Esophagus (tissue), 2 donors: ENCODE measurements at regions not wholly inside any gene's neighbourhood (a gene's known extent, or its start where the extent isn't known, plus 50 kb on each side); places are given as distances from the start of the nearest gene placed in this dataset.

Experiments used
- H3K27ac ChIP-seq, 2 donors: one replicate each; pipeline ENCODE4 v1.5.1; 2013; ENCODE audit warnings: low read depth in 2 of 2, mild to moderate bottlenecking in 2 of 2, inconsistent platforms in 1 of 2, low read length in 1 of 2, moderate library complexity in 1 of 2
- H3K27me3 ChIP-seq, 2 donors: one replicate each; pipeline ENCODE4 v1.6.1; 2013; ENCODE audit warnings: low read length in 2 of 2, control low read depth in 1 of 2, mild to moderate bottlenecking in 1 of 2; ENCODE audit not compliant: insufficient read depth in 2 of 2, control insufficient read depth in 1 of 2
- H3K36me3 ChIP-seq, 2 donors: one replicate each; pipeline ENCODE4 v1.6.1; 2013; ENCODE audit warnings: low read length in 1 of 2; ENCODE audit not compliant: control insufficient read depth in 2 of 2, insufficient read depth in 2 of 2
- H3K4me1 ChIP-seq, 2 donors: one replicate each; pipeline ENCODE4 v1.6.1; 2013; ENCODE audit warnings: low read length in 1 of 2; ENCODE audit not compliant: control insufficient read depth in 2 of 2, insufficient read depth in 2 of 2
- H3K4me3 ChIP-seq, 2 donors: one replicate each; pipeline ENCODE4 v1.5.1; 2013; ENCODE audit warnings: low read length in 2 of 2, mild to moderate bottlenecking in 2 of 2, low read depth in 1 of 2, moderate library complexity in 1 of 2
- H3K9me3 ChIP-seq, 2 donors: one replicate each; pipeline ENCODE4 v1.6.1; 2013; ENCODE audit warnings: mild to moderate bottlenecking in 2 of 2, low read depth in 1 of 2, low read length in 1 of 2, moderate library complexity in 1 of 2; ENCODE audit not compliant: control insufficient read depth in 2 of 2, insufficient read depth in 1 of 2
- WGBS, 2 donors: extraction: QIAGEN DNeasy Blood & Tissue Kit; methylation state at CpG; one replicate each; pipeline ENCODE4 v1.1.7; 2013; 5-methylcytosine and 5-hydroxymethylcytosine counted together
- donor health status: healthy with polysubstance abuse.
- donor health status: Bipolar disorder and iron deficiency.

DNA sequence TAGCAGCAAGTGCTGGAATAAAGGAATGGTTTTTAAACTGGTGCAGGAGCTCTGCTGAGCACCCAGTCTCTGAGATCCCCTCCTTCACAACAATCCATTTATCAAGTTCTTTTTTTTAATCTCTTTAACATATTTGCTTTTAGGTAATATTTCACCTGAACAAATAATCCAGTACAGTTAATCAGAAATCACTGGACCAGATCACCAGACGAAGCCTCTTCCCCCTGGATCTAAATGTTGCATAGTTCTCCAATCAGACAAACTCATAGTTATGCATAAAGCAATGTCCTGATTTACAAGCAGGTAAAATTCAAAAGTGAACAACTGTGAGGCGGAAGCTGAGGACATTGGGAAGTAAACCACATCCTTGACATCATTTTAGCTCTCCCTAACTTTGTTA lies 657.7 kb upstream of the RORB start:
- Histone ChIP-seq H3K9me3 (no peaks in the 10 kb centered on the region), H3K36me3 (no peaks in the 10 kb centered on the region), H3K4me3 (no peak overlapping the region), H3K27ac (no peak overlapping the region), H3K27me3 (no peaks in the 10 kb centered on the region), H3K4me1 (no peaks in the 10 kb centered on the region)
- WGBS, 2 donors: 70 to 74% methylated on average over 2 of the region's 2 CpGs

DNA sequence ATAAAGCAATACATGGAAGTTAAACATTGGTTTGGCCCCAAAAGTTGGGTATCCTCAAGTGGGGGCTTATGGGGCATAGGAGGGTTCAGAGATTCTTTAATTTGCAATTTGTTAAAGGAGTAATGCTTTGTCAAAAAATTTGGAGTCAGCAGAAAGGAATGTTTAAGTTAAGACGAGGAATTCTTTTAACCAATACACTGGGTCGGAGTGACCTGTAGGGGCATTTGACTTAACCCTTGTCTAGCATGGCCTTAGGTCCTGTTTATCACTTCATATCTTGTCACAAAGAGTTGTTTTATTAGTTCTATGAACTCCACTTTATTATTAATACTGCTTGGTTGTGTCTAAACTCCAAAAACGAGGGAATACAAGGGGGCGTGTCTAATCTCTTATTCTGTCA lies 656.1 kb upstream of the RORB start:
- no peaks in the 10 kb centered on the region for H3K4me1 ChIP-seq
- H3K27me3 ChIP-seq: no peaks in the 10 kb centered on the region
- no peak overlapping the region for H3K4me3 ChIP-seq
- no peak overlapping the region for H3K27ac ChIP-seq
- H3K36me3 ChIP-seq: no peaks in the 10 kb centered on the region
- H3K9me3 ChIP-seq: no peaks in the 10 kb centered on the region
- WGBS, 2 donors: 71 to 74% methylated on average over 4 of the region's 4 CpGs

DNA sequence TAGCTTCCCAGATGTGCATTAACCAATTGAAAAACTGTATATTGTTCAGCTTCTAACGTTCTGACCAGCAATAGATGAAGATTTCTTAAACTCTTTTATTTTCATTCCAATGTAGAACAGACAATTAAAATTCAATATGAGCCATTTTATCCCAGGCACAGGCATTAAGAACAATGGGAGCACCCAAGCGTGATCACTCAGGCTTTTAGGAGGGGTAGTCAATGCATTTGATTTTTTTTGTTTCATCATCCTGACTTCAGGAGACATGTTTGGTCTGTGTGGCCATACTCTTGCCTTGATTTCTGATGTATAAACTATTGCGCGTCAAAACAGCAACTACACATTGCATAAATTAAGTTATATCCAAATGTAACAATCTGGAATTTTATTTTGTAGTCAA lies 653.0 kb upstream of the RORB start:
- Histone ChIP-seq H3K27me3 (no peaks in the 10 kb centered on the region), H3K27ac (no peak overlapping the region), H3K4me1 (no peaks in the 10 kb centered on the region), H3K9me3 (no peaks in the 10 kb centered on the region), H3K36me3 (no peaks in the 10 kb centered on the region), H3K4me3 (no peak overlapping the region)
- 79 to 80% methylated on average over 4 of the region's 4 CpGs for WGBS, 2 donors

DNA sequence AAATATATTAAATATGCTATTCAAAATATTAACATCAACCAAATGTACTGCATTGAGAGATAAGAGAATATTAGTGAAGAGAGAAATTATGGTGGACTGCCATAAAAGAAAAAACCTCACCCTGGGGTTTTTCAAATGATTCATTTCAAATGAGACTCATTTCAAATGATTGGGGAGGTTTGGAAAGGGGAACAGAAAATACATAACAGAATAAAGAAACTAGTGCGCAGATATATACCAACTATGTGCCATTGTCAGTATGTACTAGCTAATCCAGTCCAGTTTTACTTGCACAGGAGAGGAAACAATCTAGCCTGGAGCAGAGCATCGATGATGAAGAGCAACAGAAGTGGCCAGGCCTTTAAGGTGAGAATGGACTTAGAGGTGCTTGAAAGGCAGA lies 651.6 kb upstream of the RORB start:
- Histone ChIP-seq H3K4me3 (no peak overlapping the region), H3K27ac (no peak overlapping the region), H3K36me3 (no peaks in the 10 kb centered on the region), H3K27me3 (no peaks in the 10 kb centered on the region), H3K4me1 (no peaks in the 10 kb centered on the region), H3K9me3 (no peaks in the 10 kb centered on the region)
- 83 to 90% methylated on average over 2 of the region's 2 CpGs for WGBS, 2 donors

DNA sequence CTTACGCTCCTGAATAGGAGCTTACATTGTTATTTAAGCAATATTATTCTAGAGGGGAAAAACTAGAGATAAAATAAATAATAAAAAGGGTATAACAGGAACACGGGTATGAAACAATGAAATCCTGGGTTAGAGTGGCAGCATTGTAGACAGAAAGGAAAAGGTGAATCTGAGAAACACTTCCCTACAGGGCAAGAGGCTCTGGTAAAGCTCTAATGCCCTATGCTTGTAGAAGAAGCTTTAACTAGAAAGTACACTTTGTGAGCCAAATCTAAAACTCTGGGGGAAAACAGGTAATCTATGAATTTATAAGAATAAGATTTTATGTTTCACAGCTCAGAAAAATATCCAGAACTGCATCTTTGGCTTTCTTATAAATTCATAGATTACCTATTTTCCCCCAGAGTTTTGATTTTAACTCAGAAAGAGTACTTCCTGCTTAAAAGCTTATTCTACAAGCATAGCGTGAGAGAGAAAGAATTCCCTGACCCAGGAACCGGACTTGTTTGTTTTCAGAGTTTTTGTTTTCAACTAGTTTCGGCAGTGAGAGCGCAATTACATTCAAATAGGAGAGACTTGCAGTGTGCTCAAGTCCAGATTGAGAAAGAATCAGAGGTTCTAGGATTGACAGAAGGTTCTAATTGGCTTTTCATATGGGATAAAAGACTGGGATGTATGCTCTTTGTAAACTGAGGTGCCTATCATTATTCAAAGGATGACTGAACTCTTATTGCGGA lies 651.0 kb upstream of the RORB start:
- H3K27me3 ChIP-seq: no peaks in the 10 kb centered on the region
- no peaks in the 10 kb centered on the region for H3K36me3 ChIP-seq
- no peak overlapping the region for H3K27ac ChIP-seq
- H3K4me3 ChIP-seq: no peak overlapping the region
- 67 to 74% methylated on average over 7 of the region's 7 CpGs for WGBS, 2 donors
- H3K9me3 ChIP-seq: no peaks in the 10 kb centered on the region
- no peaks in the 10 kb centered on the region for H3K4me1 ChIP-seq

DNA sequence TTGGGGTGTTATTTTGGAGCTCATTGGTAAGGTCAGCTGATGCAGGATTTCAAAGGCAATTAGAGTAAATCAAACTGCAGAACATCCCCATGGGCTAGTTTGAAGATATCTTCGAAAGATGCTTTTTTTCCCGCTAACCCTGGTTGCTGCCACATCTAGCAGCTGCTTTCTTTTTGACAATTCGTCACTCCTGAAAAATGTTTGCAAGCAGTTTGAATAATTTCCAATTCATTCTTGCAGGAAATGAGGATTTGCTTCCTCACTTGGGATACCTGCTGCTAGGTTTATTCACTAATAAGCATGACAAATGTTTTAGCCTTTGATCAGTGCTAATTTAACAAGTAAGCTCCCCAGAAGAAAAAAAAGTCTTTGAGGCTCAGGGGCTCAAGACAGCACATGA lies 649.6 kb upstream of the RORB start:
- H3K4me1 ChIP-seq: no peaks in the 10 kb centered on the region
- H3K4me3 ChIP-seq: no peak overlapping the region
- no peaks in the 10 kb centered on the region for H3K36me3 ChIP-seq
- H3K27me3 ChIP-seq: no peaks in the 10 kb centered on the region
- no peak overlapping the region for H3K27ac ChIP-seq
- no peaks in the 10 kb centered on the region for H3K9me3 ChIP-seq
- WGBS, 2 donors: 24 to 33% methylated on average over 3 of the region's 3 CpGs

DNA sequence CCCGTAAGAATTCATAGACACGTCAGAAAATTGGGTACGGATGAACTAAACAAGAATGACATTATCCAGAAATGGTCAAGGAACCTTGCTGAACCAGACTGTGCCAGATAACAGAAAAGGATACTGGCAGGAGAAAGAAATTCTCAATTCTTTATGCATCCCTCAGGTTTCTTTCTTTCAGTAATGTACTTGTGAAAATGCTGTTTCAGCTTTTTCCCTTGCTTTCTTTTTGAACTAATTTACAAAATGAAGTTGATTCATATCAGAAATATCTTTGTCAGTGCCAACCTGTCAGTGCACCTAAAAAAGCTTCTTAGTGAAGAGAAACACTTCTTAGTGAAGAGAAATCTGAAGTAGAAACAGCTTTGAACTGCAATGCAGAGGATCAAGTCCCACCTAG lies 643.6 kb upstream of the RORB start:
- 83 to 90% methylated on average over 3 of the region's 3 CpGs for WGBS, 2 donors

DNA sequence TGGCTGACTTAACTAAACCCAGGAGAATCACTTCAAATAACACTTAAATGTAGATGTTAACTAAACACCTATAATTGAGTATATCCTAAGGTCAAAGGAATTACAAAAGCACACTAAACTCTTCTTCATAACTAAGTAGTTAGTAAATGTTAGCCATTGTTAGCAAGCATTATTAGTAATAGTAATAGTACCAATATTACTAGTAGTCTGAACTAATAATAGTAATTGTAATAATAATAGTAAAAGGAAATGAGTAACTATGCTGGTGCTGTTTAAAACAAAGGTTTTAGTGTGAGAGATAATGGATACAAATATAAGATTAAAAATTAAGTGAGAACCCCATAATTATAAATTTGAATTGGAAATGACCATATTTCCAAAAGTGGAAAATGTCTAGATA lies 641.9 kb upstream of the RORB start:
- no peaks in the 10 kb centered on the region for H3K36me3 ChIP-seq
- H3K9me3 ChIP-seq: no peaks in the 10 kb centered on the region
- H3K27me3 ChIP-seq: no peaks in the 10 kb centered on the region
- H3K27ac ChIP-seq: no peak overlapping the region
- no peak overlapping the region for H3K4me3 ChIP-seq
- no peaks in the 10 kb centered on the region for H3K4me1 ChIP-seq

More for the DNA sequence above, 643.6 kb upstream of the RORB start:
- no peaks in the 10 kb centered on the region for H3K4me1 ChIP-seq
- H3K36me3 ChIP-seq: no peaks in the 10 kb centered on the region
- no peak overlapping the region for H3K4me3 ChIP-seq
- no peaks in the 10 kb centered on the region for H3K27me3 ChIP-seq
- H3K9me3 ChIP-seq: no peaks in the 10 kb centered on the region
- no peak overlapping the region for H3K27ac ChIP-seq

DNA sequence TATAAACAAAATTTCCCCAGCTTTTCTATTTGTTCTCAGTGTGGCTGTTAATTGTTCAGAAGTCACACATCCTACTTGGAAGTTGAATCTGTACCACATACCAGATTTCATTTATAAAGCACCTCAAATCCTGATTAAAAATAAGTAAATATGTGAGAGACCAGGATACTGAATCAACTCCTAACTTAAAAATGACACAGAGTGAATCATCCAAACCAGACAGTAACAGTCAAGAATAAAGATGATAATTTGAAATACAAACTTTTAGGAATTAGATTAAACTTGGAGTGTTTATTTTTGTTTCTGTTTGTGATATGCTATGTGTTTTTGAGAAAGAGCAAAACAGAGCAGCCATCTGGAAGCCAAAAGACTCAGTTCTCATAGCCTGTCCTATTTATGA lies 633.2 kb upstream of the RORB start:
- Histone ChIP-seq H3K27me3 (no peaks in the 10 kb centered on the region), H3K4me3 (no peak overlapping the region), H3K9me3 (peaks cover 0 to 3% of the 10 kb centered on the region in 2 donors), H3K36me3 (no peaks in the 10 kb centered on the region), H3K27ac (no peak overlapping the region), H3K4me1 (no peaks in the 10 kb centered on the region)

DNA sequence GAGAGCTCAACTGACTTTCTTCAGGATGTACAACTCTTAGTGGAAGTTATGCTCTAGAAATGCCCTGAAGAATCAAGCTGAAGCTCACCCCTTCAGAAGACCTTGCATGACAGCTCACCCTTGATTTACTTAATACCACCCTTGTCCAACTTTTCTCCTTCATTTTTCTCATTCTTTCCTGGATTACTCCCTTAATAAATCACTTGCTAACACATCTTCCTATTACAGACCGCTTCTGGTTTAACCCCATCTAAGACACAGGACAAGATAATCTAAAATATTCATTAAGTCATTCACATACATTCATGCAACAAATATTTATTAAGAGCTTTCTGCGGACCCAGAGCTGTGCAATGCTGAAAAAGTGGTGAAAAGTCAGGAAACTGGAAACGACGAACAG lies 630.7 kb upstream of the RORB start:
- WGBS, 2 donors: 81 to 92% methylated on average over 4 of the region's 4 CpGs
- no peak overlapping the region for H3K27ac ChIP-seq

More for the DNA sequence above, 630.7 kb upstream of the RORB start:
- Histone ChIP-seq H3K4me3 (no peak overlapping the region), H3K27me3 (no peaks in the 10 kb centered on the region), H3K36me3 (no peaks in the 10 kb centered on the region), H3K9me3 (no peaks in the 10 kb centered on the region), H3K4me1 (no peaks in the 10 kb centered on the region)
